Middle frontal gyrus (tissue), 1 donor: ENCODE measurements at regions not wholly inside any gene's neighbourhood (a gene's known extent, or its start where the extent isn't known, plus 50 kb on each side); places are given as distances from the start of the nearest gene placed in this dataset.

Source experiments
- DNase-seq: peaks from one replicate; pipeline ENCODE4 v3.0.0-alpha.2; 2015; ENCODE audit warnings: low spot score; ENCODE audit errors: extremely low spot score

DNA sequence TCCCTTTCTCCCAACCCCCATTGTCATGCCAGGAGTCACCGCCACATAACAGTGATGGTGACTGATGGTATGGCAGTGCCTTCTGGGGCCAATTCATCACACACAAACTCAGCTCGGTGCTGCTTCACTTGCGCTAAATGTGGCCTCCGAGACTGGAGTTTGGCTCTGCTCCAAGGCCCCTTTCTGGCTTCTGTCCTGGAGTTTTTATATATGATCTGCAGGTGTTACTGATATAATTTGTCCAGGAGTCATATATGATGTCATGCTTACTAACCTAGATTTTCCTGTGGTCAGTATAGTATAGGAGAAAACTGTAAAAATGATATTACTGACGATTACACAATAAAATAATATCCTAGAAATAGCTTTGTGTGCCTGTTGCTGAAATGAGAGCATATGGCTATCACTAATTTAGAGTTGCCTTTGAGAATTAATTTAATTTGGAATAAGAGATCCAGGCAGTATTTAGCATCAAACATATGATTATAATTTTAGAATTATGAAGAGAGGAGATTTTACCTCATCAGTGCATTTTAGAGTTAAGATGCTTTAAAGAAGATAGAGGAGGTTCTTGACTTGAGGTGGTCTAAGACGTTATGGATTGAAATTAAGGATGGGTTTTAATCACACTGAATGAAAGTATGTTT is 334.1 kb upstream of the CD180 start:
- DNase-seq: no peak

DNA sequence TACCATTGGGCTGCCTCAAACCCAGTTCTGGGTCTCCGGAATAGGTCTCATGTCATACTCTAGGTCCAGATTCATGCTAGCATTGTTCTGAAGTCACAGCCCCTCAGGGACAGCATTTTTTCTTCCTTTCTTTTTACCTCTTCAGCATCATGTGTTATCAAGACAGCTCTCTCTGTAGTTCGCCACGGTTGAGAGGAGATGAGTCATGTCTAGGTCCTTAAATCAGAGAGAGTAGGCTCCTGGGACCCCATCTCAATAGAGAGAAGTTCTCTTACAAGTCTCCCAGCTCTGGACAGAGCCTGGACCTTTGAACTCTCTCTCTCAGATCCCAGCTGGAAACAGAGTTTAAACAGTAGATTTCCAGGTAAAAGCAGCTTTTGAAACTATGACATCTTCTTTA is 332.4 kb upstream of the CD180 start:
- DNase-seq: no peak

DNA sequence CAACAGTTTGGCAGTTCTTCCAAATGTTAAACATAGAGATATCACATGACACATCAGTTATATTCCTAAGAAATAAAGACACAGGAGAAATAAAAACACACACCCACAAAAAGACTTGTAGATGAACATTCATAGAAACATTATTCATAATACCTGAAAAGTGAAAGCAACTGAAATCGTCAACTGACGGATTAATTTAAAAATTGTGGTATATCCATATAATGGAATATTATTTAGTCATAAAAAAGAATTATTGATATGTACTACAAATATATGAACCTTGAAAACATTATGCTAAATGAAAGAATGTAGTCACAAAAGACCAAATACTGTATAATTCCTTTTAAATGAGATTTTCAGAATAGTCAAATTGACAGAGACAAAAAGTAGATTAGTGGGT is 330.2 kb upstream of the CD180 start:
- DNase-seq: no peak

DNA sequence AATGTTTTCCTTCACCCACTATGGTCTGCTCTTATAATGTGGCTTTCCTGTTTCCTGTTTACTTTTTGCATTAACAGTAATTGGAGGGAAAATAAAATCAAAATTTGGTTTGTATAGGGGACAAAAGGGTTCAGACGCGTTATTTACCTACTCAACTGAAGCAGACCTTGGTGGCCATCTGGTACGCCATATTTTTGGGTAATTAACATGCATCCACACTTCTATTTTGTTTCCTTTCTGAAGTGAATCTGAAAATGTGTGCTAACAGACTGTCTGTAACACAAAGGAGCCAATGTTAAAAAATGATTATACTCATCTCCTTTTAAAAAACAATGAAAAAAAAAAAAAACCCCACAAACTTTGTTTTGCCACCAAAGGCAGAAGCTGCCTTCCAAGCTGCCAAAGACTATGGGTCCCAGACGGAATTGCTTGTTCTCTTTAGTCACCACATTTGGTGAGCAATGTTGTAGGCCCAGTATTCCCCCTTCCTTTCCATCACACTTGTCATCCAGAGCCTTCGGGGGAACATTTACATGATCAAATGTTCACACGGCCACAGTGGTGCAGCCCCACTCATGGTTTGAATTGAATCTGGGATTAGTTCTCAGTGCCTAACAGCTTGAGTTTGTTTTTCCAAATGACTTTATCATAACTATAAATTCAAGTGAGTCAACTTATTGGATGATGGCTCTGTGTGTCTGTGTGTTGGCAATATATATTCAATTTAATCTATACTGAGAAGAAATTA is 323.7 kb upstream of the CD180 start:
- DNase-seq: no peak

DNA sequence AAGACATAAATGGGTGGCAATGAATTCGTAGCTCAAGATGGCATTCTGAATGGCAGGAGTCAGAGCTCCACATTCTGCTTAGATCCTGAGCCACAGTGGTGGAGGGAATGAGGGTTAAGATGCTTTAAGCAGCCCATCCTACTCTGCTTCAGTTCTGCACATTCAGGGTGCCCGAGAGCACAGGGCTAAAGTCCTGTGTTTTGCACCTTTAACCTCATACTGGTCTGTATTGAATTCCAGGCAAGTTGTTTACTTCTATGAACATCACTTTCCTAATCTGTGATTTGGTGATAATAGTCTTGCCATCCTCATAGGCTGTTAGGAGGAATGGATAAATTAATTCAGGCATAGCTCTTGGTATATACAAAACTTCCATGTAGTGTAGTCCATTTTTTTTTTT is 321.6 kb upstream of the CD180 start:
- no peak for DNase-seq

DNA sequence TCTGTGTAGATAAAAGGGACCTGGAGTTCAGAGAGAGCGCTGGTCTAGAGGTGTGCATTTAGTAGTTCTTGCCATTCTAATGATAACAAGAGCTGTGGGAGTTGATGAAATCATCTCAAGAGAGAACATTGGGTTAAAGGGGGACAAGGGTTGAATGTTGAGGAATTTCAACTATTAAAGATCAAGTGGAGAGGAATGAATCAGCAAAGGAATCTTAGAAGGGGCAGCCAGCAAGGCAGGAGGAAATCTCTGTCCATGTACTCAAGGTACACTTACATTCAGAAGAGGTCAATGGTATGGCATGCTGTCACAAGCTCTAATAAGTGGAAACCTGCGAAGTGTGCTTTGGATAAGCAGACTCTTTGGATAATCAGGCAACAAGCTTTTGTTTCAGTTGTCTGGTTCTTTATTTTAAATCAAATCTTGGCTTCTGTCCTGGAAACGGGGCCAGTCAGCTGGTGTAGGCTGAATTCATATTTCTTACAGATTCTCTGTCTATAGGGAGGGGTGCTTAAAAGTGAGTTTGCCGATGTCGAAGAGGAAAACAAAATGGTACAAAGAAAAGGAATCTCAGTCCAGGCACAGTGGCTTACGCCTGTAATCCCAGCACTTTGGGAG is 320.5 kb upstream of the CD180 start:
- DNase-seq: no peak

DNA sequence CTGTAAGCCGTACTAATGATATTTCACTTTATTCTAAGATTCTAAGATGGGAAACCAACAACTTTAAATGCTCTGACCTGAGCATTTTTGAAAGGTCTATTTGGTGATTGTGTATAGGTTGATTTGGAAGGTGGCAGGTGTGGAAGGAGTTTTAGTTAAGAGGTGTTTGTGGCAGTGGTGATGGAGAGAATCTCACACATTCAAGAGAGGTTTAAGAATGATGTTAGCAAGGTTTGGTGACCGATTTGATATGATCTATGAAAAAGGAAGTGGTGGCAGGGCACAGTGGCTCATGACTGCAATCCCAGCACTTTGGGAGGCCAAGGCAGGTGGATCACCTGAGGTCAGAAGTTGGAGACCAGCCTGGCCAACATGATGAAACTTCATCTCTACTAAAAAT is 319.2 kb upstream of the CD180 start:
- no peak for DNase-seq

DNA sequence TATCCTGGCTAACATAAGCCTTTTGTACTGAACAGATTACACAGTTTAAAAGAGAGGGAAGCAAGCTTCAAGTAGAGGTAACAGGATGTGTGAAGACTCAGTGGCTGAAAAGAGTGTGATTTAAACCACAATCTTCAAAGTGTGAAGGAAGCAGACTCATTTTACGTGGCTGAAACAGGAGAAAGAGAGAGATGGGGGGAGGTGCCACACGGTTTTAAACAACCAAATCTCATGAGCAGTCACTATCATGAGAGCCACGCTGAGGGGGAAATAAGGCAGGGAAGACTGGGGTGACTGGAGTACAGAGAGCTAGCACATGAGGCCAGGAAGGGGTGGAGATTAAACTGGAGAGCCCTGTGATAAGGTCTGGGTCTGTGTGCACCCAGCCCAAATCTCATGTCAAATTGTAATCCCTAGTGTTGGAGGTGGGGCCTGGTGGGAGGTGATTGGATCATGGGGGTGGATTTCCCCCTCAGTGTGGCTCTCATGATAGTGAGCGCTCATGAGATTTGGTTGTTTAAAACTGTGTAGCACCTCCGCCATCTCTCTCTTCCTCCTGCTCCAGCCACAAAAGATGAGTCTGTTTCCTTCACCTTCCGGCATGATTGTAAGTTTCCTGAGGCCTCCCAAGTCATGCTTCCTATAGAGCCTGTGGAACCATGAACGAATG is 318.6 kb upstream of the CD180 start:
- DNase-seq: no peak

DNA sequence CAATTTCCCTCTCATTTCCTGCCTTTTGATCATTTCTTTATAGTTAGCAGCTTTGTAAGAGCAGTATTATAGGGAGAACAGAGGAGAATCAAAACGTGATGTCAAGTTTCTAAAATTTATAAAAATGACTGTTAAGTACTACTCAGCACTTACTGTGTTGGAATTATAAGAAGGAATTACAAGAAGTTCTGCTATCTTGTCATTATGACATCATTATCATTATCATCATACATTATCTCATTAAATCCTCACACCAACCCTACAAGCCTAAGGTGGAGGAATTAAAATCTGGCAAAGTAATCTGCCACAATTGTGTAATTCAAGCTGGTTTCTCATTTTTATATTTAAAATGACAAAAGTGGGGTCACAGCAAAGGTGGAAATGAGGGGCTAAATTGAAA is 316.2 kb upstream of the CD180 start:
- DNase-seq: no peak

DNA sequence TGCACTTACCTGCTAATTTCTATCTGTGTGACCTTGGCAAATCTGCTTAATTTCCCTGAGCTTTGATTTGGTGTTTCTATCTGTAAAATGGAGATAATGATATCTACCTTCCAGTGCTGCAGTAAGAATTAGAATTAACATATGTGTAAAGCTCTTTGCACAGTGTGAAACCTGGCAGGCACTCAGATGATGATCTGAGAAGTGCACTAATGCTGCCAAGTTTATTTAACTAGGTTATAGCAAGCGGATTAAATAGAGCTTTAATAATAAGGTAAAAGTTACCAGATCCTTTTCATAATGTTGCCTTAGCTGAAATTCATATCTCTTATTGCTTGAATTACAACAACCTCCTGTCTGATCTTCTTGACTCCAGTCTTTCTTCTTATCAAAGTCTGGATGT is 315.3 kb upstream of the CD180 start:
- DNase-seq: no peak

DNA sequence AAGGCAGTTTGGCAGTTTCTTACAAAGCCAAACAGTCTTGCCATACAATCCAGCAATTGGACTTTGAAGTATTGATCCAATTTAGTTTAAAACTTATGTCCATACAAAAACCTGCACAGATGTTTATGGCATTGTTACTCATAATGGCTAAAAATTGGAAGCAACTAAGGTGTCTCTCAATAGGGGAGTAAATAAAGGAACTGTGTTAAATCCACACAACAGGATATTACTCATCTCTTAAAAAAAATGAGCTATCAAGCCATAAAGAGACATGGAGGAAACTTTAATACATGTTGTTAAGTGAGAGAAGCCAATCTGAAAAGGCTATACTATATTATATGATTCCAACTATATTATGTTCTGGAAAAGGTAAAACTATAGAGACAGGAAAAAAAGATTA is 313.6 kb upstream of the CD180 start:
- DNase-seq: no peak

DNA sequence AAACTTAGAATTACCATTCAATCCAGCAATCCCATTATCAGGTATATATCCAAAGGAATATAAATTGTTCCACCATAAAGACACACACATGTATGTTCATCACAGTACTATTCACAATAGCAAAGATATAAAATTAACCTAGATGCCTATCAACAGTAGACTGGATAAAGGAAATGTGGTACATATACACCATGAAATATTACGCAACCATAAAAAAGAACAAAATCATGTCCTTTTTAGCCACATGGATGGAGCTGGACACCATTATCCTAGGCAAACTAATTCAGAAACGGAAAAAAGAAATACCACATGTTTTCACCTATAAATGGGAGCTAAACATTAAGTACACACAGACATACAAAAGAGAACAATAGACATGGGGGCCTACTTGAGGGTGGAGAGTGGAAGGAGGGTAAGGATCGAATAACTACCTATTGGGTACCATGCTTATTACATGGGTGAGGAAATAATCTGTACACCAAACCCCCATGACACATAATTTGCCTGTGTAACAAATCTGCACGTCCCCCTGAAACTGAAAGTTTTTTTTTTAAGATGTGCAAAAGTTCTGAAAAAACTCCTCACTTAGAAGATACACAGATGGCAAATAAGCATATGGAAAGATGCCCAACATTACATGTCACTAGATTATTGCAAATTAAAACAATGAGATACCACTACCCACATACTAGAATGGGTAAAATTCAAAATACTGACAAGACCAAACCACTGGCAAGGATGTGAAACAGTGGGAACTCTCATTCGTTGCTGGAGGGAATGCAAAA is 313.0 kb upstream of the CD180 start:
- no peak for DNase-seq

DNA sequence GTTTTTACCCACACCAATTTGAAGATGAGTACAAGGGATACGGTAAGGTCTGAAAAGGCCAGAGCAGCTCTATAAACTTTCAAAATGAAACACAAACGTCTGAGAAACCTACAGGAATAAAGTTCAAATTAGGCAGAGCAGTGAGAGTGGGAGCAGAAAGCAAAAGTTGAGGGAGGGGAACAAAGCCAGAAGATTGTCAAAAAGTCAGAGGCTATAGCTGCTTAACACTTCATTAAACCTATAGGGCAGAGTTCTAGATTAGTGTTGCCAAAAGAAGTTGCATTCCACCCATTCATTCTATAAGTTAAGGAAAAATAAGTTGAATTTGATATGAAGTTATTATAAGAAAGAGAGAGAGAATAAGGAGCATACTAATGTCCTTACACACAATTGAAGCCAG is 309.6 kb upstream of the CD180 start:
- DNase-seq: no peak

DNA sequence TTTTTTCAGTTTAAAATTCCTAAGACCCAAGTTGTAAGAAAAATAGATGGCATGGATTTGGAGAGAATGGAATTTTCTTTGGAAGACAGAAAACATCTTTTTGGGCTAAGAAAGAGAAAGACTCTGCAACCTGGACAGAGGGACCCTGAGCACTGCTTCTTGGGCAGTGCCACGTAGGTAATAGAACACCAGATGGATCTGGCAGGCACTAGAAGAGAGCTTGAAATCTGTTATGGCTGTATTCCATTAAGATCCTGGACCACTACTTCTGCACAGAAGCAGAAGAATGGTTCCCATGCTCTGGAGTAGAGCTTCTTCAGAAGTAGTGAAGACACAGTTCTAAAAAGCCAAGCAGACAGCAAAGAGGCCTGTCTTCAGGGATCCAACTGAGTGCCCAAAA is 306.4 kb upstream of the CD180 start:
- DNase-seq: no peak

DNA sequence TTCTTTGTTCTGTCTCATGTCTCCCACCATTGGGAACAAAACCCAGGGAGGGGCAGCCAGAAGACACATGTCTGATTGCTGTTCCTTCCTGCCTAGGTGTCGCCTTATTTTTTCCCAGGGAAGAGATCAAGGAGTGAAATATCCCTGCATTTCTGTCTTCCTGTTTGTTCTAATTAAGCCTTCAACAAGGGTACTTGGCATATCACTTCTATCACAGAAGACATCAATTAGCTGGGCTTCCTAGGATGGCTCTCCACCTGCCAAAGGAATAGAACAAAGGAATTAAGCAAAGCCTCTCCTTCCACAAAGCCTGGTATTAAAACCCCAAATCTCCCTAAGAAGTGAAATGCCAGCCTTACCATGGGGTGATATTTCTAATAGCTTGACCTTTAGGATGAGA is 299.5 kb upstream of the CD180 start:
- DNase-seq: no peak

DNA sequence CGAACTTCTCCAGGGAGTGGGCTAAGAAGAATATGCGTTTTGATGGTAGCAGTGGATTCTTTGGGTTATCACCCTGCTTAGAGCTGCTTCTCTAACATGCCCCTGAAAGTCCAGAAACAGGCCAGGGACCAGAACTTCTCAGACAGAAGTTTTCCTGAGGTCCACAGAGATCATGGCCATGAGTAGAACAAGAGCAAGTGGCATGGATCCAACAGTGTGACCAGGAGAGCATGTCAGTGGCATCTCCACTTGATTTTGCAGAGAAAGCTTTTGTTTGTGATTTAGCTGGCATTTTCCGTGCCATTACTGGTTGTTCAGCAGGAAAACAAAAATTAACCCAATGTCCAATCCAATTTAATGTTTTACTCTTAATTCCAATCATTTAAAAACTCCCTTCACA is 298.5 kb upstream of the CD180 start:
- DNase-seq: no peak

DNA sequence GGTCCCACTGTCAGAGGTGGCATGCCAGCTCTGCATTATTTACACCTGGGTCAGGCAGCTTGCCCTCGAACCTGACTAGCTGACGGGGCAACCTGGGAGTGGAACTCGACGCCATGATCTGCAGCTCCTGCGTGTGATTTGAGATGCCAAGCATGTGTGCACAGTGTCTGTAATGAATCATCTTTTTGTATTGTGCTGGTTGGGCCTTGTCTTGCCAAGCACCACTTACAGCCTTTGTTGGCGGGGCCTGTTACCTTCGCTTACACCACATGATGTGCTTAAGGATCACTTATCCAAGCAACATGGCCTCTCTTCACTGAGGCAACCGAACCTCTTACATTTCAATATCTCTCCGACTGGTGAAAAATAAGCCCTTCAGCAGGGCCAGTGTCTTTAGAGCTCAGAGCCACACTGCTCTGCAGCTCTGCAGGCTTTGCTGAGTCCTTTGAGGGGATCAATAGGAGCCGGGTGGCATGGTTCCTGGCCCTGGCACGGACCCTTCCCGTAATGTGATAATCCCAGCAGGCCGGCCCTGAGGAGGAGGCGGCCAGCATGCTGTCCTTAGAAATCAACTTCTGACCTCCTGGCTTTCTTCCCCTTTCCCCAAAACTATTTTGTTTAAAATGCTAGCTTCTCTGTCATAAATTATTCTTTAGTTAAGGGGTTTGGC is 297.7 kb upstream of the CD180 start:
- DNase-seq: no peak

DNA sequence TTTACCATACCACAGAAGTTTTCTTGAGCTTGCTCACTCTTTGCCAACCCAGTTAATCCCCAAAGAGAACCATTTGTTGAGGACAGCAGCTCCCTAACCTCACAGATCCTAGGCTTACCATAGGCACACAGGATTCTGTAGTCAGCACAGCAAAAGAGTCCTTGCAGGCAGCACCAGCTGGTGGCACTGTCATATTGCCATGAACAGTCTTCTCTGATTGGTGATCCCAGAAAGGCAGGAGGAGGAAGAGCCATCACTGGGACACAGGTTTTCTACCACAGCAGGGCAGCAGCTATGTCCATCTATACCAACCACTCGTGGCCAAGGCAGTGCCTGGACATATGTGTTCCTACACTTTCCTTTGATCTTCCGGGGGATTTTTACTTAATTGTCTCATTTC is 297.1 kb upstream of the CD180 start:
- peak; percentile 75 for DNase-seq

DNA sequence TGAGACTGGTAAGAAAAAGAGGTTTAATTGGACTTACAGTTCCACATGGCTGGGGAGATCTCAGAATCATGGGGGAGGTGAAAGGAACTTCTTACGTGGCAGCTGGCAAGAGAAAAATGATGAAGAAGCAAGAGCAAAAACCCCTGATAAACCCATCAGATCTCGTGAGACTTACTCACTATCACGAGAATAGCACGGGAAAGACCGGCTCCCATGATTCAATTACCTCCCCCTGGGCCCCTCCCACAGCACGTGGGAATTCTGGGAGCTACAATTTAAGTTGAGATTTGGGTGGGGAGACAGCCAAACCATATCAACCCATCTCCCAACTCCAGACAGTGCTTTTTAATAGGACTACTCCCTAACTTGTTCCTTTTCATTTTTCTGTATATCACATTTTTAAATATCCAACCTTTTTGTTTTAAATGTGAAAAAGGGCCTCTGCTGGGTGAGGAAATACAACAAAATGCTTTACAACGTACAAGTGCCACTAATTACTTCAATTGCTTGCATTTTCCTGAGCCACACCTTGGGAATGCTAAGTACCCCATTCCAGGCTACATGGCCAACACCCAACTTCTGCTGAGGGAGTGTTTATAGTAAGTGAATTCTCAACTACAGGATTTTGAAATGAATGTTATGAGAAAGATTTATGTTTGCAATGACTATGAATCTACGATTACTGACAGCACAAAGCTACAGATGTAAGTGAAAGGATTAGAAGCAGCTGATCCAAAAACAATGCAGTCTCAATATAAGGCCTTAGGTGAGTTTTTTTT is 294.1 kb upstream of the CD180 start:
- DNase-seq: no peak

DNA sequence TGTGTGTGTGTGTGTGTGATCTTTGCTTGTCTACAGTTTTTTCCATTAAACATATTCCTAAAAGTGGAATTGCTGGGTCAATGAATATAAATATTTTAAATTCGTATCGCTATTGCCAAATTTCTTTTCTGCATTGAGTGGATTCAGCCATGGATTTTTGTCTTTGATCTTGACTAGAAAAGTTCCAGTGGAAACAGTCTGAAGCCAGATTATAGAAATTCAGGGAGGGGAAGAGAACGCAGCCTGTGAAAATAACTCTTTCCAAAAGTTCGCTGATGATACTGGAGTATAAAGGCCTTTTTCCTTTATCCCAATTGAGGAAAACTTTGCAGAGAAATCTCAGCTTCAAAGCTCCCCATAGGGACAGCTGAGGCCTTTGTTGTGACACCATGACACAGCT is 292.3 kb upstream of the CD180 start:
- no peak for DNase-seq
